WTC11 (cell line): ENCODE measurements at regions not wholly inside any gene's neighbourhood (a gene's known extent, or its start where the extent isn't known, plus 50 kb on each side); places are given as distances from the start of the nearest gene placed in this dataset.

ENCODE experiments used
- ATAC-seq: fragments of 200-7000 bp; cut with Tn5 transposase; 2 replicates; pipeline ENCODE4 v1.10.0; 2021; ENCODE audit warnings: mild to moderate bottlenecking, moderate library complexity
- CTCF ChIA-PET: fragments of 300-600 bp; sonication (Branson Sonifier 250); formaldehyde crosslinking; loops from one replicate; lab custom pipeline; 2021; ENCODE audit warnings: antibody characterized with exemption; lab: Charles Lee
- POLR2A ChIA-PET: fragments of 350-600 bp; sonication (Branson Sonifier 250); formaldehyde crosslinking; loops from one replicate; lab custom pipeline; 2021; ENCODE audit warnings: antibody characterized with exemption; lab: Charles Lee
- DNase-seq: peaks from one replicate; pipeline ENCODE4 v3.0.0; 2021; ENCODE audit warnings: low spot score
- H3K27ac Mint-ChIP-seq: 2 replicates; pipeline ENCODE4 v1.8.0; 2021; ENCODE audit warnings: mixed read lengths
- H3K27me3 Mint-ChIP-seq: 2 replicates; pipeline ENCODE4 v1.8.0; 2021; ENCODE audit warnings: low read depth, mild to moderate bottlenecking, moderate library complexity, mixed read lengths
- H3K36me3 Mint-ChIP-seq: 2 replicates; pipeline ENCODE4 v1.8.0; 2021; ENCODE audit warnings: mixed read lengths
- H3K4me1 Mint-ChIP-seq: 2 replicates; pipeline ENCODE4 v1.8.0; 2022; ENCODE audit warnings: mixed read lengths
- H3K4me3 Mint-ChIP-seq: 2 replicates; pipeline ENCODE4 v1.8.0; 2021; ENCODE audit warnings: mild to moderate bottlenecking, moderate library complexity, mixed read lengths
- H3K9me3 Mint-ChIP-seq: 2 replicates; pipeline ENCODE4 v1.8.0; 2021; ENCODE audit warnings: mixed read lengths
- ATF6 ChIP-seq: sonication (generic); formaldehyde crosslinking; IDR thresholded peaks from 2 replicates; pipeline ENCODE4 v1.8.1; 2023; ENCODE audit warnings: mild to moderate bottlenecking, missing genetic modification reagents
- CDX4 ChIP-seq: fragments of 250-450 bp; sonication (Bioruptor Pico); IDR thresholded peaks from 2 replicates; pipeline ENCODE4 v1.9.0; 2021; ENCODE audit warnings: moderate library complexity, mild to moderate bottlenecking, inconsistent platforms, borderline replicate concordance
- CREM ChIP-seq: sonication (generic); formaldehyde crosslinking; IDR thresholded peaks from 2 replicates; pipeline ENCODE4 v1.8.1; 2022; ENCODE audit warnings: mild to moderate bottlenecking, missing genetic modification reagents, moderate library complexity
- ERG ChIP-seq: fragments of 250-450 bp; sonication (Bioruptor Pico); IDR thresholded peaks from 2 replicates; pipeline ENCODE4 v1.8.0; 2021; ENCODE audit warnings: mild to moderate bottlenecking
- FOXP4 ChIP-seq: sonication (generic); formaldehyde crosslinking; IDR thresholded peaks from 2 replicates; pipeline ENCODE4 v1.8.0; 2022; ENCODE audit warnings: mild to moderate bottlenecking, missing genetic modification reagents
- GTF2I ChIP-seq: fragments of 250-450 bp; sonication (Bioruptor Pico); conservative IDR thresholded peaks from 2 replicates; pipeline ENCODE4 v1.4.0; 2021; ENCODE audit warnings: mild to moderate bottlenecking
- IRF2 ChIP-seq: sonication (generic); formaldehyde crosslinking; IDR thresholded peaks from 2 replicates; pipeline ENCODE4 v1.8.0; 2022; ENCODE audit warnings: low read depth, missing genetic modification reagents, borderline replicate concordance
- JAZF1 ChIP-seq: fragments of 250-450 bp; sonication (Bioruptor Pico); IDR thresholded peaks from 2 replicates; pipeline ENCODE4 v1.9.0; 2021; ENCODE audit warnings: moderate library complexity, mild to moderate bottlenecking, inconsistent platforms
- MYBL2 ChIP-seq: sonication (generic); formaldehyde crosslinking; IDR thresholded peaks from 2 replicates; pipeline ENCODE4 v1.8.1; 2023; ENCODE audit warnings: mild to moderate bottlenecking, moderate library complexity, missing genetic modification reagents
- NFATC4 ChIP-seq: fragments of 250-450 bp; sonication (Bioruptor Pico); IDR thresholded peaks from 2 replicates; pipeline ENCODE4 v1.9.0; 2021; ENCODE audit warnings: mild to moderate bottlenecking
- PRRX2 ChIP-seq: fragments of 250-450 bp; sonication (Bioruptor Pico); IDR thresholded peaks from 2 replicates; pipeline ENCODE4 v1.8.0; 2021; ENCODE audit warnings: mild to moderate bottlenecking
- TEAD4 ChIP-seq: sonication (generic); formaldehyde crosslinking; IDR thresholded peaks from 2 replicates; pipeline ENCODE4 v1.8.0; 2022; ENCODE audit warnings: mild to moderate bottlenecking, missing genetic modification reagents
- ZNF121 ChIP-seq: sonication (generic); formaldehyde crosslinking; IDR thresholded peaks from 2 replicates; pipeline ENCODE4 v1.8.0; 2023; ENCODE audit warnings: missing genetic modification reagents
- ZNF281 ChIP-seq: sonication (generic); formaldehyde crosslinking; IDR thresholded peaks from 2 replicates; pipeline ENCODE4 v1.8.0; 2023; ENCODE audit warnings: mild to moderate bottlenecking, missing genetic modification reagents
- ZNF423 ChIP-seq: fragments of 250-450 bp; sonication (Bioruptor Pico); IDR thresholded peaks from 2 replicates; pipeline ENCODE4 v2.1.2; 2022; ENCODE audit warnings: mild to moderate bottlenecking, moderate library complexity

GRCh38 chrX:69306063-69306404 lies 140.8 kb upstream of the PJA1 start:
- Mint-ChIP-seq H3K4me1 (peaks cover 32% of the 10 kb centered on the region), H3K9me3 (no peaks in the 10 kb centered on the region), H3K27me3 (peaks cover 14% of the 10 kb centered on the region), H3K36me3 (no peaks in the 10 kb centered on the region), H3K27ac (no peak overlapping the region), H3K4me3 (peak overlapping the region; percentile 24; the same call in 1 of the 2 replicates)
- ATAC-seq (no peak; the same call in 1 of the 2 replicates), DNase-seq (no peak)
- ChIA-PET POLR2A (no interaction called here), CTCF (interaction anchor here (1.0 to 1.8 kb wide), 3 partner anchors 23 to 118 kb away, joined by 3 to 9 read pairs (median 3); no protein-coding TSS in a partner anchor)
- TF ChIP-seq IRF2 (no peak), ZNF281 (no peak), ERG (CRISPR knock-in tag) (no peak), TEAD4 (CRISPR knock-in tag) (no peak), MYBL2 (no peak), JAZF1 (CRISPR knock-in tag) (no peak), CREM (CRISPR knock-in tag) (no peak), FOXP4 (CRISPR knock-in tag) (no peak), ATF6 (CRISPR knock-in tag) (no peak), PRRX2 (CRISPR knock-in tag) (no peak), ZNF423 (CRISPR knock-in tag) (no peak), ZNF121 (CRISPR knock-in tag) (peak; percentile 5; the same call in 1 of the 2 replicates), GTF2I (peak; percentile 73; the same call in 1 of the 2 replicates), NFATC4 (CRISPR knock-in tag) (no peak)

GRCh38 chrX:69305333-69306062 lies 140.2 kb upstream of the PJA1 start:
- TF ChIP-seq CDX4 (CRISPR knock-in tag) (no peak), GTF2I (peak; percentile 96)
- ATAC-seq: peak; percentile 67
- CTCF ChIA-PET: interaction anchor here (1.0 to 1.8 kb wide), 2 partner anchors 82 to 119 kb away, joined by 3 to 9 read pairs; no protein-coding TSS in a partner anchor
- Mint-ChIP-seq H3K9me3 (no peaks in the 10 kb centered on the region), H3K36me3 (no peaks in the 10 kb centered on the region), H3K4me1 (peaks cover 32% of the 10 kb centered on the region), H3K27ac (no peak overlapping the region), H3K4me3 (peak overlapping the region; percentile 47), H3K27me3 (peaks cover 14% of the 10 kb centered on the region)
- DNase-seq: peak; percentile 55
- POLR2A ChIA-PET: no interaction called here
